SHP77 (cell line): ENCODE measurements at regions not wholly inside any gene's neighbourhood (a gene's known extent, or its start where the extent isn't known, plus 50 kb on each side); places are given as distances from the start of the nearest gene placed in this dataset.
A peak's percentile ranks its signal among the peaks of the same experiment; 100 is the strongest.

ENCODE experiments used
- DNase-seq, 2 experiments: peaks; one replicate each; lab custom pipeline; 2025; lab: John Stamatoyannopoulos, UW

DNA sequence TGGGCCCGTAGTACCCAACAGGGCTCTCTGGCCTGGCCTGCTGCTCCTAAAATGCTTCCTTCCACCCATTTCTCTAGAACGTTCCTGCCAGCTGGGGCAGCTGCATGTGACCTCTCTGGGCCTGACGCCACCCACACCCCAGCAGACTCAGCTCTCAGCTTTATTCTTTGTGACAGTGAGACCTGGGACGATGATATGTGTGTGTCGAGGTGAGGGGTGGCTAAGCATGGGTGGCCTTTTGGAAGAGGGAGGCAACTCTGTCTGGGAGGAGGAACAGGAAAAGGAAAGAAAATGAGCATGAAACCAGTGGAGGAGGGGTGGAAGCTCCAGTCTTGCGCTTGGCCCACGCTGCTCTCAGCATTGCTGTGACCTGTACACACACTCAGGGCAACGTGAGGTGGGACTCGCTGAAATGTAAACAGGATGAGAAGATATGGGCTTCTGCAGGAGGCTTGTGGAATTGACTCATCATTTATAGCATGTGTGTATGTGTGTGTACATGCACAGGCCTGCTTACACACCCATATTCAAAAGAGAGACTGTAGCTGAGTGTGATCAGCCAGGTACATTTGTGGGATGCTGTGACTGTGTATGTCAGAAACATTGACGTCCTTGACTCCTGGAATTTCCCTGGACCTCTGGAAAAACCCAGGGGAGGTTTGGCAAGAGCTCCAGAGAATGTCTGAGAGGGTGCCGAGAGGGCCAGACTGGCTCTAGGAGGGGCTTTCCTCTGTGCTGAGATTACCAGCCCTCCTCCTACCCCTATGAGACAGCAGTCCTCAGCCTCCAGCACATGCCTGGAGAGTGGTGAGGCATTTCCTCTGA lies 137.9 kb downstream of the PJA1 start:
- no peak for DNase-seq

GRCh38 chrX:69025802-69026301 lies 139.4 kb downstream of the PJA1 start:
- DNase-seq = no peak

DNA sequence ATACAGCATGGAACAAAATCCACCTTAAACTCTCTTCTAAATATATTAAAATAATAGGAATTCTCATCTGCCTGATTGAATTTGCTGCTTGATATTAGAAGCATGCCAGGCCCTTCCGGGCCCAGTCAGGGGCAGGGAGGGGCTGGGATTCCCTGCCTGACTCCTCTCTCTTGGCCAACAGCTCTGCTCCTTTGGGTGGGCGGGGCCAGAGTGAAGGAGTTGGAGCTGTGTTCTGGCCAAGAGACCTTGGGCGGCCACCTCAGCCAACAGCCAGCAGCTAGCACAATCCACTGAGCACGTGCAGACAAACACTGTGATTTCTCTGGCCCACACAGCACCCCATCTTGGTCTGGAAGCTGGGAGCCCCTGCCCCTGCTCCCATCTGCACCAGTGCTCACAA lies 140.3 kb downstream of the PJA1 start:
- DNase-seq = no peak

- no peak for DNase-seq
Measured at GRCh38 chrX:69024161-69024736, 141.0 kb downstream of the PJA1 start.

DNA sequence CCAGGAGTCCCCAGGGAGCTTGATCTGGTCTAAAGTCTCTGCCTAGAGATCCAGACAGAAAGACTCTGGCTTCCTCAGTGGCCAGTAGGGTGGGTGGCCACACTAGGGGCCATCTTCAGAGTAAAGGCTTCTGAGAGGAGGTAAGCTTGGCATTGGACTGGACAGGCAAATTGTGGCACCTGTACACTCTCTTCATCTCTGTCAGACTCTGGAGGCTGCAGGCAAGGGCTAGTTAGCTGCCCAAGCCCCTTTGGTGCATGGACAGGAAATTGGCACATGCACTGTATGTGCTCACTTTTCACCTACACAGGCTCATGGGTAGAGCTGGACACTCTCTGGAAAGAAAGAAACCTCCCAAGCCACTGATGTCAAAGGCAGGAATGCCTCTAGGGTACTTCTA lies 142.8 kb downstream of the PJA1 start:
- no peak for DNase-seq

DNA sequence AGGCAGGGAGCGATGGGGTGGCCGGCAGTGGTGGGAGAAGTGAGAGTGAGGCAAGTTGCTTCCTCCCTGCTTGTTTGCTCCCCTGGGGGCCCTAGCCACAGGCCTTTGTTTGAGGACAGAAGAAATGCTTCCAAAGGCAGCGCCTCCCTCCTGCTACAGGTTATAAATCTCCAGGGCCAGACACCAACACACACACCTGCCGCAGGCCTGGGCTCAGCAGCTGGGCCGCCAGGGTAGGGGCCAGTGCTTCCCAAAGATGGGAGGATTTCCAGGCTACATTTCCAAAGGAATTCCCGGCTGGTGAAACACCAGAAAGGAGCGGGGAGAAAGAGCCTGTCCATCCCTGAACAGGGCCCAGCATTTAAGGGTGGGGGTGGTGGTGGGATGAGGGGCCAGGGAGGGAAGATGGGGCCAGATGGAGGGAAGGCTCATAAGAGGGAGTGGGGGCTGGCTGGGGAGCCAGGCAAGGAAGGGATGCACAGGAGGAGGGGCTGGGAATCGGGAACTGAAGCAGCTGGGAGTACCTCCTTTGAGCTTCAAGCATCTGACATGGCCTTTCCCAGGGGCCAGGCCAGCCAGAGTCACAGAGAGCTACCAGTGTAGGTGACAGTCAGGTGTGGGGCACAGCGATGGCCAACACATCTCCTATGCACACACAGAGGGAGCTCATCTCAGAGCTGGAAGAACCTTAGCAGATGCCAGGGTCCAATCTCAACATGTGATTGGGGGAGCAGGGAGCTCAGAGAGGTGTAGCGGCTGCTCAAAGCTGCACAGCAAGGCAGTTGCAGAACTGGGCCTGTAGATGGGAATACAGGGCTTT lies 143.9 kb downstream of the PJA1 start:
- peak in 1 of 2 experiments; percentile 12 for DNase-seq

DNA sequence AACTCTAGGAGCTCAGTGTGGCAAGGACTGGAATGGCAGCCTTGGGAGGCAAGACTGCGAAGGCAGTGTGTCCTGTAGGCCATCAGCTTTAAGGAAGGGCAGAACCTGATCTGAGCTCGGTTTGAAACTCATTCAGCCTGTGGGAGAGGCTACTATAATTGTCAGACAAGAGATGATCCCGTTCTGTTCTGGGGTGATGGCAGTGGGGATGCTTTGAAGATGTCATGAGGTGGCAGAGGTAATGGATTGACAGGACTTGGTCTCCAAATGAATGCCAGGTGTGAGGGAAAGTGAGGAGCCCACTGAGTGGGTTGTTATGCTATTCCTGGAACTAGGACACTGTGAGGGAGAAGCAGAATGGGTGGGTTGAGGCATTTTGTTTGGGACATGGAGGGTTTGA lies 144.9 kb downstream of the PJA1 start:
- no peak for DNase-seq

GRCh38 chrX:69019073-69019890 lies 146.0 kb downstream of the PJA1 start:
- no peak for DNase-seq

DNA sequence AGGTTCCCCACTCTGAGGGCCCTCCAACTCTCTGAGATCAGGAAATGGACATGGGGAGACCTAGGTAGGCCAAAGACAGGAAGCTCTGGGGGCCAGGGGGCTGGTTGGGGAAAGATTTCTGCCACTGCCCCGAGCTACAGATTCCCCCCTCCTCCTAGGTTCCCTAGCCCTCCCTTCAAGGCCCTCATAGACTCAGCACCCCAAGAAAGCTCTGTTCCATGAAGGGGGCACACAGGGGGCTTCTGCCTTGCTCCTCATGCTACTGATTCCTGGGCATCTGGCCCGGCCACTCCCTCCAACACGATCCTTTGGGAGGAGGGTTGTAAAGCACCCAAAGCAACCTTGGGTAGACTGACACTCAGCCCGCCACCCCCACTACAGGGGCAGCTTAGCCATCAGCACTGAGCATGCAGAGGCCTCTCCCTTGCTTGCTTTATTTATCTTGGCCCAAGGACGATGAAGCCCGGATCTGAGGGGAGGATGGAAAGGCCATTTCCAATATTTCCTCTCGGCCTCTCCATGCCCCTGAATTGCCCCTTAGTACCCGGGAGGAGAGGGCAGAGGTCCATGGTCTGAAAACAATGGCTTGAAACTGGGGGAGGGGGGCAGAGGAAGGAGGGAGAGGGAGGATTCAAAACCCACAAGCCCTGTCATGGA lies 146.7 kb downstream of the PJA1 start:
- DNase-seq = no peak

DNA sequence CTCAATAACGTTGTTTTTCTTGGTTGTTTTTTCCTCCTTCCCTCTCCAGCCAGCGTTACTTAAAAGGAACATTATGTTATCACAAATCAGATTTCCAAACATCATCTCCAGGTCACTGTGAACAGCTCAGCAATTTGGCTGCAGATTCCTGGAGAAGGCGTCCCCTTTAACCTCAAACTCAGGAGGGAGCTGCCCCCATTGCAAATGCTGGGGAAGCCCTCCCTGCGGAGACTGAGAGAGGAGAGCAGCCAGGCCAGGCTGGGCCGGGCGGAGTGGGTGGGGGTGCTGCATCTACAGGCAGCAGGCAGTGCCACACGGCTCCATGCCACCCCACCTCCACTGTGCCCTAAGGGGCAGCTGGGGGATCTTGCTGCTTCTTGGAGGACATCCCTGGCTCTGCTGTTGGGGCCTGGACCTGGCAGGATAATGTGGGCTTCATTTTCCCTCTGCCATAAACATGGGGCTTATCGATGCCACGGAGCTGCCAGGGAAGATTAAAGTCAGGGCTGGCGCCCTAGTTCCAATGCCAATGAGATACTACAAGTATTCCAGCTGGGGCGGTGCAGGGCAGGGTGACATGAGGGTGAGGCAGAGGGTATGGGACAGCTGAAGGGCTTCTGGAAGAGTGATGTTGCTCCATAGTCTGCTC lies 148.8 kb downstream of the PJA1 start:
- no peak for DNase-seq

- DNase-seq = no peak
Measured at GRCh38 chrX:69015564-69016292, 149.5 kb downstream of the PJA1 start.

DNA sequence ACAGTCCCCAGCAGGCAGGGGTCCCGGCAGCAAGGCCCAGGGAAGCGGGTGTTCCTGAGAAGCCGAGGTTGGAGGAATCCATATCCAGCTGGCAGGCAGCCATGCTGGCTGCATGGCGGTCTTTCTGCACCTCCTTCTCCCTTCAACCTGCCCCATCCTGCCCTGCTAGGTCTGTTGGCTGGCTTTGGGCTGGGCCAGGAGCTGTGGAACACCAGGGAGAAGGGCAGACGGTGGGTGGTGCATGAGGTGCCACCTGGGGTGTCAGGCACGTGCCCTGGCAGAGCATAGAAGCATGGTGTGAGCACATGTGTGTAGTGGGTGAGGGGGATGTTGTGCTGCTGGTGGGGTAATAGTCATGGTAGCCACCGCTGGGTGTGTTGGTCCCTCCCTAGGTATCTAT lies 150.1 kb downstream of the PJA1 start:
- DNase-seq = no peak

GRCh38 chrX:69014200-69014599 lies 151.1 kb downstream of the PJA1 start:
- no peak for DNase-seq

- no peak for DNase-seq
Measured at GRCh38 chrX:69010339-69010738, 154.9 kb downstream of the PJA1 start.

GRCh38 chrX:69000877-69001276 lies 164.4 kb downstream of the PJA1 start:
- no peak for DNase-seq

DNA sequence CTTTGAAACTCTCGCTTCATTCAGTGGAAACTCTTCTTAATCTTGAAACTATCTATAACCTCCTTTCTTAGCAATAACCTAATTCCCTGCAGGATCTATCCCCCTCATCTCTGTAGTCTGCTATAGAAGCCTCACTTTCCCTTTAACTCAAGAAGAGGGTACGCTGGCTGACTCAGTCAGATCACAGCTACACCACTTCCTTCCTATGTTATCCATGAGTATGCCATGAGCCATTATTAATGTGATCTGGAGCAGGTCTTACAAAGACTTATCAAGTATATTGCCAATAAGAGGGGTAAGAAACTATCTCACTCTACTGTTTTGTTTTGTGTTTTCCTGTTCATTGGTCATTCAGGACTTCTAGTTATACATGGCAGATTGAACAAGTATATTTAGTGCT lies 165.3 kb downstream of the PJA1 start:
- no peak for DNase-seq

- DNase-seq = no peak
Measured at GRCh38 chrX:68999356-68999755, 165.9 kb downstream of the PJA1 start.

DNA sequence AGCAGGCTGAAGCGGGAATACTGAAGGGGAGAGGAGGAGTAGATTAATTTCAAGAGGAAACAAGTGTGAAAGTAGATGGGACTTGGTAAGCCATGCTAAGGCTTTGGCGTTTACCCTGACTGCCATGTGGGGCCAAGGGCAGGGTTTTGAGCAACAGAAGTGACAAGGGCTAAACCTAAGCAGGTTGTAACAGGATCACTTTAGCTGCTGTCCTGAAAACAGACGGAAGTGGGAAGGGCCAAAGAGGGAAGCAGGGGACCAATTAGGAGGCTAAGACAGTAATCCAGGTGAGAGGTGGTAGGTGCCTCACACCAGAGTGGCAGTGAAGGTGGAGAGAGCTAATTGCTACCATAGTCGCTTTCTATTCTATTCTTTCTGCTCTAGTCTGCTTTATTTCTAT lies 166.5 kb downstream of the PJA1 start:
- no peak for DNase-seq

GRCh38 chrX:68997911-68998310 lies 167.3 kb downstream of the PJA1 start:
- no peak for DNase-seq

- no peak for DNase-seq
Measured at GRCh38 chrX:68997511-68997910, 167.7 kb downstream of the PJA1 start.
